ENCODE measurements at regions not wholly inside any gene's neighbourhood (a gene's known extent, or its start where the extent isn't known, plus 50 kb on each side); places are given as distances from the start of the nearest gene placed in this dataset.

GRCh38 chr2:58770846-58771245 lies 529.7 kb upstream of the FANCL start:
- Histone ChIP-seq H3K4me2 (ENCODE audit: control insufficient read depth, insufficient read depth) (no peak overlapping the region), H3K9me3 (replicated peaks; ENCODE audit: control insufficient read depth, insufficient read depth, low read length) (no peaks in the 10 kb centered on the region), H3K27ac (ENCODE audit: control insufficient read depth, insufficient read depth) (no peak overlapping the region), H3K4me1 (ENCODE audit: control insufficient read depth, insufficient read depth, low read length) (no peaks in the 10 kb centered on the region), H3K36me3 (ENCODE audit: control insufficient read depth in 2 of 2, insufficient read depth in 2 of 2, low read length in 1 of 2) (no peaks in the 10 kb centered on the region), H3K27me3 (replicated peaks in 1 of 2; ENCODE audit: control insufficient read depth in 2 of 2, insufficient read depth in 2 of 2, low read length in 1 of 2) (peaks cover 0 to 2% of the 10 kb centered on the region in 2 experiments; a peak in 2 of 4 replicates), H3K4me3 (no peak overlapping the region), H3K9ac (ENCODE audit: control insufficient read depth, insufficient read depth, low read length) (no peak overlapping the region), H3K79me2 (ENCODE audit: control insufficient read depth, insufficient read depth, low read length) (no peaks in the 10 kb centered on the region), H4K20me1 (ENCODE audit: control insufficient read depth, insufficient read depth) (no peaks in the 10 kb centered on the region), H2AFZ (ENCODE audit: control insufficient read depth, low read depth, low read length) (no peak overlapping the region)
- RAD21 ChIA-PET (ENCODE audit: unreplicated experiment) = no interaction called here
- CTCF ChIA-PET = no interaction called here
- DNase-seq (ENCODE audit: low read depth, low spot score) (no peak), FAIRE-seq (no peak), ATAC-seq (no peak)
- no TSS peak for BruUV-seq (replicated peaks)
- intact Hi-C loops (cut with micrococcal nuclease; ENCODE audit: unreplicated experiment) = no loop called here
- POLR2A ChIA-PET = no interaction called here
- 50% methylated on average over 5 of the region's 5 CpGs for WGBS (ENCODE audit: insufficient coverage, insufficient replicate concordance, low lambda C conversion rate, missing lambda C conversion rate)
- SMC1A ChIA-PET (ENCODE audit: uncharacterized antibody, unreplicated experiment) = interaction anchor here (0.6 kb wide), 1 partner anchor 1188 kb away, joined by 3 read pairs; no protein-coding TSS in a partner anchor
- in situ Hi-C loops (cut with MboI) = loop anchor here (25.0 kb wide), 1 partner anchor 1816 kb away; no protein-coding TSS in a partner anchor
- TF ChIP-seq ZBTB11 (CRISPR knock-in tag; IDR thresholded peaks at IDR 0.05) (no peak), SMARCA5 (IDR thresholded peaks at IDR 0.05) (no peak), CHD4 (IDR thresholded peaks at IDR 0.05) (no peak), IKZF2 (IDR thresholded peaks at IDR 0.05) (no peak), SUPT20H (IDR thresholded peaks at IDR 0.05; ENCODE audit: borderline replicate concordance, control insufficient read depth, low read depth, low read length) (no peak), ZNF687 (IDR thresholded peaks at IDR 0.05) (no peak), ZNF384 (IDR thresholded peaks at IDR 0.05; ENCODE audit: borderline replicate concordance, low read depth, low read length) (no peak), ZNF592 (IDR thresholded peaks at IDR 0.05) (no peak), MTA3 (IDR thresholded peaks at IDR 0.05; ENCODE audit: borderline replicate concordance, low read length) (no peak), RBBP5 (conservative IDR thresholded peaks at IDR 0.05) (no peak), YBX1 (IDR thresholded peaks at IDR 0.05) (no peak), ZNF217 (IDR thresholded peaks at IDR 0.05) (no peak)

Measured in GM12878 (cell line).